GM19395 (cell line): ENCODE measurements at regions not wholly inside any gene's neighbourhood (a gene's known extent, or its start where the extent isn't known, plus 50 kb on each side); places are given as distances from the start of the nearest gene placed in this dataset.

ENCODE experiments used
- ATAC-seq: cut with Tn5 transposase; IDR thresholded peaks from one replicate; pipeline ENCODE4 v1.9.1; 2021; ENCODE audit warnings: mild to moderate bottlenecking, moderate library complexity; ENCODE audit not compliant: unreplicated experiment

DNA sequence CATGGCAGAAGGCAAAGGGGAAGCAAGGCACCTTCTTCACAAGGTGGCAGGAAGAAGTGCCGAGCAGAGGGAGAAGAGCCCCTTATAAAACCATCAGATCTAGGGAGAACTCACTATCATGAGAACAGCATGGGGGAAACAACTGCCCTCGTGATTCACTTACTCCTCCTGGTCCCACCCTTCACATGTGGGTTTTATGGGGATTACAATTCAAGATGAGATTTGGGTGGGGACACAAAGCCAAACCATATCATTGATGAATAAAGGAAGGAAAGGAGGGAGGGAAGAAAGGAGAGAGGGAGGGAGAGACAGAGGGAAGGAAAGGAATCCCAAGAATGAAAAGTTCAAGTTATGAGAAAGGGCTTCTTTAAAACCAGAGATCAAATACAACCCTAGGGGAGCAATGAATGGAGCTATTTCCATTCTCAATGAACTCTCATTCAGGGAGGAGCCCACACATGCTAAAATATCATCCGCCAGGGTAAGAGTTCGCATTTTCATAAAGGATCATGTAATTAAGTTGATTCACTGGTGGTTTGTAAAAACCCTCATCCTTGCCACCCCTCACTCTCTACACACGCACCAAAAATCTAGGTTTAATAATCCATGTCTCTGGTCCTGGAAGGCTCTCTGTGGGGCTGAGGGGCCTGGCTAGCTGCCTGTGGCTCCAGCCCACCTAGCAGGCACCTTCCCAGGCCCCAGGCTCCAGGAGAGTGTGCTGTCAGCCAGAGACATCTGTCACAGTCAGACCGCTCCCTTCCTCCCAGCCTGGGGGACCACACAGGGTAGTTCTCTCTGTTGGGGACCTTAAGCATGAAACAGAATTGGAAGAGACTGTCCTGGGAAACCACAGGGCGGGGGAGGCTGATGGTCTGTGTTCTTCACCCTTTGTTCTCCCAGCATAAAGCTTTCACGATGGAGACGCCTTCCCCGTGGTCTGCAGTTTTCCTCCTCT lies 94.0 kb downstream of the CCDC185 start:
- no peak for ATAC-seq

DNA sequence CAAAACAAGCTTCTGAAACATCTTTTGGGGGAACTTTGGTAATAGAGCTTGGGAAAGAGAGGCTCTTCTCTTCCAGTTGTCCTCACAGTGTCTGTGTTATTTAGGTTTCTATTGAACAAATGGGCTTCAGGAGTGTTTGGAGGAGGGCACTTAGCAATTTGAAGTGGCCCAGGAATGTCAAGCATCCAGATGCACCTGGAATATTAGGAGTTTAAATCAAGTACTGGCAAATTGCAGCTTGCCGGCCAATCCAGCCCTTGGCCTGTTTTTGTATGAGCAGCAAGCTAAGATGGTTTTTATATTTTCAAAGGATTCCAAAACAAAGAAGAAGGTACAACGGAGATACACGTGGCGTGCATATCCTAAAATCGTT lies 94.7 kb downstream of the CCDC185 start:
- ATAC-seq, result no peak

DNA sequence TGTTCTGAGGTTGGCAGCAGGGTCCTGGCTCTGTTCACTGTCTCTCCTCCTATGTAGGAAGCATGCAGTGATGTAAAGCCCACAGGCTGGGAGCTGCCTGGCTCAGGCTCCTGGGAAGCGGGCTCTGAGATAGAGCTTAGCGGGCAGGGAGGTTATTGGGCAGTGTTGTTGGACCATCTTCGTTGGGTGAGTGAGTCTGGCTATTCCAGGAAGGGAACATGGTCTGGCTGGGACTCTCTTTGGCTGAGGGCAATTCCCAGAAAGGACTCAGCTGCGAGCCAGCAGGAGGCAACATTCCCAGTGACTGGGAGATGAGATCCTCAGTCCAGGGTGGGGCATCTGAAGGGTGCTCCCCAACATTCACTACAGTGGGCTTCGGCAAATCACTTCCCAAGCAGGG lies 96.2 kb downstream of the CCDC185 start:
- no peak for ATAC-seq

- ATAC-seq, result no peak
Measured at GRCh38 chr1:223490256-223490655, 97.0 kb downstream of the CCDC185 start.
